Esophagus muscularis mucosa (tissue), 3 donors: ENCODE measurements at regions not wholly inside any gene's neighbourhood (a gene's known extent, or its start where the extent isn't known, plus 50 kb on each side); places are given as distances from the start of the nearest gene placed in this dataset.

Source experiments
- POLR2A ChIP-seq: fragments of 450-650 bp; IDR thresholded peaks from one replicate; pipeline ENCODE4 v1.6.1; 2017; ENCODE audit warnings: antibody characterized with exemption, moderate library complexity, mild to moderate bottlenecking, low read depth
- POLR2AphosphoS5 ChIP-seq, 2 donors: sonication (generic); formaldehyde crosslinking; IDR thresholded peaks; one replicate each; pipeline ENCODE4 v1.6.1; 2017; ENCODE audit warnings: antibody characterized with exemption in 2 of 2
- TF ChIP-seq, protein P1 (sequence below), 3 experiments: fragments of 200-600 bp in 2 of 3; fragments of 450-650 bp in 1 of 3; sonication (generic) in 2 of 3; IDR thresholded peaks; one replicate each; pipeline ENCODE4 v1.5.1; 2017 to 2019; ENCODE audit warnings: antibody characterized with exemption in 3 of 3, mild to moderate bottlenecking in 2 of 3, moderate library complexity in 1 of 3

GRCh38 chr4:164313853-164314252 is 440.1 kb upstream of the SMIM31 start:
- no peak for TF ChIP-seq POLR2A
- TF ChIP-seq, protein P1, sequence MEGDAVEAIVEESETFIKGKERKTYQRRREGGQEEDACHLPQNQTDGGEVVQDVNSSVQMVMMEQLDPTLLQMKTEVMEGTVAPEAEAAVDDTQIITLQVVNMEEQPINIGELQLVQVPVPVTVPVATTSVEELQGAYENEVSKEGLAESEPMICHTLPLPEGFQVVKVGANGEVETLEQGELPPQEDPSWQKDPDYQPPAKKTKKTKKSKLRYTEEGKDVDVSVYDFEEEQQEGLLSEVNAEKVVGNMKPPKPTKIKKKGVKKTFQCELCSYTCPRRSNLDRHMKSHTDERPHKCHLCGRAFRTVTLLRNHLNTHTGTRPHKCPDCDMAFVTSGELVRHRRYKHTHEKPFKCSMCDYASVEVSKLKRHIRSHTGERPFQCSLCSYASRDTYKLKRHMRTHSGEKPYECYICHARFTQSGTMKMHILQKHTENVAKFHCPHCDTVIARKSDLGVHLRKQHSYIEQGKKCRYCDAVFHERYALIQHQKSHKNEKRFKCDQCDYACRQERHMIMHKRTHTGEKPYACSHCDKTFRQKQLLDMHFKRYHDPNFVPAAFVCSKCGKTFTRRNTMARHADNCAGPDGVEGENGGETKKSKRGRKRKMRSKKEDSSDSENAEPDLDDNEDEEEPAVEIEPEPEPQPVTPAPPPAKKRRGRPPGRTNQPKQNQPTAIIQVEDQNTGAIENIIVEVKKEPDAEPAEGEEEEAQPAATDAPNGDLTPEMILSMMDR (IDR thresholded peaks at IDR 0.05): no peak
- TF ChIP-seq POLR2AphosphoS5 (IDR thresholded peaks at IDR 0.05): no peak
